HCT116 (cell line): ENCODE measurements at regions not wholly inside any gene's neighbourhood (a gene's known extent, or its start where the extent isn't known, plus 50 kb on each side); places are given as distances from the start of the nearest gene placed in this dataset.

Experiments
- ATAC-seq: fragments of 200-7000 bp; cut with Tn5 transposase; 2 replicates; pipeline ENCODE4 v1.9.1; 2020; ENCODE audit warnings: mild to moderate bottlenecking, moderate library complexity
- BruUV-seq: library from RNA; stranded (reverse); fragments of 400-500 nt; replicated peaks from 2 replicates; lab custom pipeline; 2021; lab: Mats Ljungman, UMichigan
- CTCF ChIA-PET: fragments of 300-600 bp; sonication (Branson Sonifier 250); formaldehyde crosslinking; loops from one replicate; lab custom pipeline; 2021; ENCODE audit warnings: antibody characterized with exemption; lab: Charles Lee
- POLR2A ChIA-PET: fragments of 300-600, 350-600 bp; sonication (Branson Sonifier 250); formaldehyde crosslinking; loops from one replicate; lab custom pipeline; 2021; ENCODE audit warnings: antibody characterized with exemption; lab: Charles Lee
- RAD21 ChIA-PET, 2 experiments: fragments of 300-600 bp; sonication (Branson Sonifier 250); formaldehyde crosslinking; loops; one replicate each; lab custom pipeline; 2023; ENCODE audit warnings: low total read pairs in 2 of 2; ENCODE audit not compliant: uncharacterized antibody in 2 of 2, unreplicated experiment in 2 of 2, low non-redundant PET in 1 of 2; lab: Charles Lee
- DNase-seq: peaks from one replicate; pipeline ENCODE4 v3.0.0-alpha.2; 2010; ENCODE audit warnings: low read depth, low spot score
- H2AFZ ChIP-seq: fragments of 200-600 bp; shearing (Covaris generic), sonication (generic); 2 replicates; pipeline ENCODE4 v1.6.1; 2017; ENCODE audit warnings: low read depth, mixed run types, mixed read lengths, antibody characterized with exemption, low read length; ENCODE audit not compliant: poor library complexity, severe bottlenecking
- H3K27ac ChIP-seq: 2 replicates; pipeline ENCODE4 v1.5.1; 2012; ENCODE audit warnings: low read depth, low read length
- H3K27me3 ChIP-seq: fragments of 200-600 bp; sonication (generic); 2 replicates; pipeline ENCODE4 v1.6.1; 2016; ENCODE audit warnings: mixed run types, low read length, mixed read lengths; ENCODE audit not compliant: insufficient read depth
- H3K36me3 ChIP-seq, 2 experiments: fragments of 200-500 bp in 1 of 2; fragments of 200-600 bp in 1 of 2; sonication (Bioruptor generic) in 1 of 2; sonication (generic) in 1 of 2; 2 replicates each; pipeline versions ENCODE4 v1.5.1 to v1.6.1; 2014 to 2016; ENCODE audit warnings: low read length in 2 of 2, inconsistent platforms in 1 of 2, mixed read lengths in 1 of 2, mixed run types in 1 of 2; ENCODE audit not compliant: insufficient read depth in 2 of 2, control insufficient read depth in 1 of 2
- H3K4me1 ChIP-seq, 2 experiments: fragments of 200-600 bp in 1 of 2; sonication (generic) in 1 of 2; 2 replicates each; pipeline versions ENCODE4 v1.5.1 to v1.6.1; 2012 to 2017; ENCODE audit warnings: low read length in 2 of 2, inconsistent platforms in 1 of 2, mild to moderate bottlenecking in 1 of 2, mixed read lengths in 1 of 2, mixed run types in 1 of 2, moderate library complexity in 1 of 2; ENCODE audit not compliant: insufficient read depth in 2 of 2, control insufficient read depth in 1 of 2
- H3K4me2 ChIP-seq: fragments of 200-600 bp; sonication (generic); 2 replicates; pipeline ENCODE4 v1.6.1; 2017; ENCODE audit warnings: mixed run types, low read length, mixed read lengths
- H3K4me3 ChIP-seq, 2 experiments: fragments of 200-600 bp in 1 of 2; sonication (generic) in 1 of 2; replicated peaks in 1 of 2; 2 replicates each; pipeline ENCODE4 v1.5.1; 2011 to 2016; ENCODE audit warnings: low read length in 2 of 2, control low read depth in 1 of 2, low read depth in 1 of 2, mild to moderate bottlenecking in 1 of 2, mixed read lengths in 1 of 2, mixed run types in 1 of 2
- H3K79me2 ChIP-seq: fragments of 200-600 bp; sonication (generic); 2 replicates; pipeline ENCODE4 v1.6.1; 2017; ENCODE audit warnings: mild to moderate bottlenecking, mixed run types, low read length, moderate library complexity, mixed read lengths; ENCODE audit not compliant: insufficient read depth
- H3K9ac ChIP-seq: fragments of 200-600 bp; sonication (generic); 2 replicates; pipeline ENCODE4 v1.6.1; 2016; ENCODE audit warnings: low read length, mixed read lengths
- H3K9me2 ChIP-seq: fragments of 200-600 bp; sonication (generic), shearing (Covaris generic); 2 replicates; pipeline ENCODE4 v1.6.1; 2017; ENCODE audit warnings: mixed run types, mild to moderate bottlenecking, moderate library complexity; ENCODE audit not compliant: insufficient read depth
- H3K9me3 ChIP-seq, 2 experiments: fragments of 200-500 bp in 1 of 2; fragments of 200-600 bp in 1 of 2; sonication (Bioruptor generic) in 1 of 2; sonication (generic) in 1 of 2; 2 replicates each; pipeline ENCODE4 v1.6.1; 2014 to 2017; ENCODE audit warnings: low read length in 2 of 2, mixed read lengths in 2 of 2, inconsistent platforms in 1 of 2, low read depth in 1 of 2, mild to moderate bottlenecking in 1 of 2, mixed run types in 1 of 2, moderate library complexity in 1 of 2; ENCODE audit not compliant: control insufficient read depth in 1 of 2, insufficient read depth in 1 of 2
- H4K20me1 ChIP-seq: fragments of 200-600 bp; sonication (generic), shearing (Covaris generic); 2 replicates; pipeline ENCODE4 v1.6.1; 2017; ENCODE audit warnings: mixed run types, mild to moderate bottlenecking, moderate library complexity; ENCODE audit not compliant: insufficient read depth
- ATF3 ChIP-seq: IDR thresholded peaks from 2 replicates; pipeline ENCODE4 v1.6.1; 2012
- EGR1 ChIP-seq: IDR thresholded peaks from 2 replicates; pipeline ENCODE4 v1.6.1; 2012; ENCODE audit warnings: low read depth
- ELF1 ChIP-seq: IDR thresholded peaks from 2 replicates; pipeline ENCODE4 v1.6.1; 2012; ENCODE audit warnings: low read depth, borderline replicate concordance
- EZH2 ChIP-seq: fragments of 200-600 bp; sonication (generic); IDR thresholded peaks from 2 replicates; pipeline ENCODE4 v1.6.1; 2017; ENCODE audit warnings: antibody characterized with exemption, mixed run types
- JUND ChIP-seq: IDR thresholded peaks from 2 replicates; pipeline ENCODE4 v1.6.1; 2012
- POLR2A ChIP-seq: IDR thresholded peaks from 2 replicates; pipeline ENCODE4 v1.7.0; 2011; ENCODE audit warnings: borderline replicate concordance; ENCODE audit not compliant: insufficient read depth, insufficient read length; ENCODE audit errors: extremely low read depth
- POLR2AphosphoS5 ChIP-seq: IDR thresholded peaks from 2 replicates; pipeline ENCODE4 v1.6.1; 2011; ENCODE audit warnings: mild to moderate bottlenecking, low read depth, low read length, moderate library complexity
- SIN3A ChIP-seq: IDR thresholded peaks from 2 replicates; pipeline ENCODE4 v1.6.1; 2012; ENCODE audit warnings: low read depth
- SP1 ChIP-seq: IDR thresholded peaks from 2 replicates; pipeline ENCODE4 v1.6.1; 2012; ENCODE audit warnings: low read depth
- SRF ChIP-seq: IDR thresholded peaks from 2 replicates; pipeline ENCODE4 v1.6.1; 2012; ENCODE audit warnings: low read depth
- TCF7L2 ChIP-seq: IDR thresholded peaks from 2 replicates; pipeline ENCODE4 v1.7.0; 2011; ENCODE audit warnings: borderline replicate concordance, inconsistent platforms; ENCODE audit not compliant: insufficient read depth, insufficient read length; ENCODE audit errors: extremely low read depth
- YY1 ChIP-seq: IDR thresholded peaks from 2 replicates; pipeline ENCODE4 v1.6.1; 2011; ENCODE audit warnings: low read length, low read depth, moderate library complexity, mild to moderate bottlenecking; ENCODE audit not compliant: insufficient replicate concordance; ENCODE audit errors: extremely low read depth
- ZFX ChIP-seq: fragments of 450-650 bp; IDR thresholded peaks from 2 replicates; pipeline ENCODE4 v1.6.1; 2017
- intact Hi-C: fragments of 100-400 bp; cut with micrococcal nuclease; formaldehyde crosslinking; loops from 2 replicates; pipeline ENCODE4 v1.10.0; 2022

GRCh38 chr15:68499620-68500312 is 67.8 kb upstream of the ITGA11 start:
- no peak for ATAC-seq
- H3K27me3 ChIP-seq: peaks cover 11% of the 10 kb centered on the region; the same call in 1 of the 2 replicates
- DNase-seq: no peak
- no peak overlapping the region for H3K4me3 ChIP-seq
- no TSS peak for BruUV-seq
- ChIA-PET POLR2A (no interaction called here), RAD21 (no interaction called here), CTCF (no interaction called here)
- no peak overlapping the region for H2AFZ ChIP-seq
- H4K20me1 ChIP-seq: no peaks in the 10 kb centered on the region
- H3K9ac ChIP-seq: no peak overlapping the region
- H3K9me3 ChIP-seq: no peaks in the 10 kb centered on the region
- no peak overlapping the region for H3K4me2 ChIP-seq
- intact Hi-C loops: no loop called here
- TF ChIP-seq TCF7L2 (no peak), ELF1 (no peak), JUND (no peak), YY1 (no peak), POLR2A (no peak), SIN3A (no peak), POLR2AphosphoS5 (no peak), EZH2 (no peak), SP1 (no peak), EGR1 (no peak), ATF3 (no peak), ZFX (no peak), SRF (no peak)
- no peaks in the 10 kb centered on the region for H3K79me2 ChIP-seq
- H3K9me2 ChIP-seq: no peaks in the 10 kb centered on the region
- no peaks in the 10 kb centered on the region for H3K4me1 ChIP-seq
- no peak overlapping the region for H3K27ac ChIP-seq
- H3K36me3 ChIP-seq: no peaks in the 10 kb centered on the region
